ENCODE measurements at regions not wholly inside any gene's neighbourhood (a gene's known extent, or its start where the extent isn't known, plus 50 kb on each side); places are given as distances from the start of the nearest gene placed in this dataset.

- intact Hi-C loops (cut with micrococcal nuclease) (no loop called here), in situ Hi-C loops (cut with MboI; ENCODE audit: low sequenced_read_pairs) (loop anchor here (5.0 kb wide), 1 partner anchor 169 kb away; no protein-coding TSS in a partner anchor), dilution Hi-C loops (cut with HindIII; ENCODE audit: low sequenced_read_pairs, unreplicated experiment) (no loop called here)
- peaks cover 3% of the 10 kb centered on the region; the same call in 1 of the 2 replicates for H3K9me3 ChIP-seq (ENCODE audit: control insufficient read depth, insufficient read depth, low read length)
- H2AK9ac ChIP-seq (replicated peaks; ENCODE audit: low read depth, low read length, poor library complexity) = no peak overlapping the region
- ChIA-PET POLR2A (ENCODE audit: unreplicated experiment) (no interaction called here), CTCF (no interaction called here)
- H3K56ac ChIP-seq (ENCODE audit: extremely low read depth, insufficient read depth, low read length) = no peak overlapping the region
- BruUV-seq (replicated peaks) = no TSS peak
- DNase-seq (no peak), ATAC-seq (ENCODE audit: low read depth) (no peak)
- no peak overlapping the region for H2BK120ac ChIP-seq (ENCODE audit: low read depth, low read length)
- H3K4me1 ChIP-seq (ENCODE audit: control insufficient read depth, insufficient read depth, low read length) = no peaks in the 10 kb centered on the region
- H4K91ac ChIP-seq (ENCODE audit: insufficient read depth, low read depth, low read length) = no peak overlapping the region
- no peak overlapping the region for H4K8ac ChIP-seq (ENCODE audit: low read depth in 2 of 2, low read length in 2 of 2)
- H3K36me3 ChIP-seq (ENCODE audit: control insufficient read depth, insufficient read depth, low read length) = no peaks in the 10 kb centered on the region
- no peak overlapping the region for H2BK5ac ChIP-seq (ENCODE audit: low read depth, low read length, poor library complexity, severe bottlenecking)
- H2BK15ac ChIP-seq (ENCODE audit: low read depth, low read length) = no peak overlapping the region
- H4K5ac ChIP-seq (ENCODE audit: low read depth, low read length) = no peak overlapping the region
- no peaks in the 10 kb centered on the region for H3K79me1 ChIP-seq (ENCODE audit: low read depth in 1 of 2, low read length in 2 of 2)
- no peak overlapping the region for H3K18ac ChIP-seq (ENCODE audit: low read depth, low read length)
- H2AFZ ChIP-seq (replicated peaks; ENCODE audit: low read length, poor library complexity) = no peak overlapping the region
- H3K9me1 ChIP-seq (ENCODE audit: insufficient read depth, low read length) = no peaks in the 10 kb centered on the region
- no peaks in the 10 kb centered on the region for H4K20me1 ChIP-seq (ENCODE audit: insufficient read depth, low read length)
- no peak overlapping the region for H3K23ac ChIP-seq (ENCODE audit: low read depth, low read length)
- H2AK5ac ChIP-seq (ENCODE audit: low read depth, low read length) = no peak overlapping the region
- no peak overlapping the region for H3K4me2 ChIP-seq (ENCODE audit: low read depth, low read length)
- no peak overlapping the region for H3K4me3 ChIP-seq (ENCODE audit: insufficient read depth, low read depth, low read length)
- no peak for TF ChIP-seq BHLHE40 (IDR thresholded peaks at IDR 0.05; ENCODE audit: low read depth, low read length)
- WGBS, 2 experiments (ENCODE audit: extremely low coverage in 2 of 2, insufficient read length in 1 of 2) = no CpG with 5 or more reads among the region's 5 CpGs
- H3K27me3 ChIP-seq (ENCODE audit: control insufficient read depth, insufficient read depth, low read length) = no peaks in the 10 kb centered on the region
- no peak overlapping the region for H2BK20ac ChIP-seq (ENCODE audit: low read depth, low read length)
- no peak overlapping the region for H3K14ac ChIP-seq (replicated peaks; ENCODE audit: low read depth, low read length)
- H3K9ac ChIP-seq (ENCODE audit: low read depth, low read length) = no peak overlapping the region
- no peak overlapping the region for H3K27ac ChIP-seq (ENCODE audit: insufficient read depth, low read length)
- no peak overlapping the region for H3K4ac ChIP-seq (ENCODE audit: low read depth, low read length)
These were observed 173.6 kb upstream of the ALG10B start for GRCh38 chr12:38142974-38143373.
